Hepatocyte (in vitro differentiated cells): ENCODE measurements at regions not wholly inside any gene's neighbourhood (a gene's known extent, or its start where the extent isn't known, plus 50 kb on each side); places are given as distances from the start of the nearest gene placed in this dataset.

Experiments used
- EZH2 ChIP-seq: fragments of 200-600 bp; sonication (generic); IDR thresholded peaks from 2 replicates; pipeline ENCODE4 v1.6.1; 2016; ENCODE audit warnings: antibody characterized with exemption, mild to moderate bottlenecking, borderline replicate concordance
- TF ChIP-seq, protein P1 (sequence below): fragments of 200-600 bp; sonication (generic); IDR thresholded peaks from 2 replicates; pipeline ENCODE4 v1.5.1; 2016; ENCODE audit warnings: antibody characterized with exemption, mild to moderate bottlenecking; ENCODE audit not compliant: poor library complexity

DNA sequence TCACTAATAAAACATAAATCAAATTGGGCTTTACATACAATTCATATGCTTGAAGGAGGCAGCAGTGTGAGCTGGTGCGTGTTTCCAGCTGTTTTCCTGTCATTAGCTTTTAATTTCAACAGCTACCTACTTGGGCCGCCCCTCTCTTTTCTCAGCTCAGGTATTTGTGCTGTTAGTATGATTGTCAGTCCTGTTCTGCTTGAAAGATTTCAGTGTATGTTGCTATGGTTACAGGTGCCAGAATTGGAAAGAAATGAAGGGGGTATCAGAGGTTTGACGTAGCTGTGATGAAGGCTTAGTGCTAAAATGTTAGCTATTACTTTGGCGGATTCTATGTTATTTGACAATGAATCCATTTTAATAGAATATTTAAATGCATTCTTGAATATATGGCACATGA is 440.3 kb downstream of the ZIC3 start:
- no peak for TF ChIP-seq EZH2
- TF ChIP-seq, protein P1, sequence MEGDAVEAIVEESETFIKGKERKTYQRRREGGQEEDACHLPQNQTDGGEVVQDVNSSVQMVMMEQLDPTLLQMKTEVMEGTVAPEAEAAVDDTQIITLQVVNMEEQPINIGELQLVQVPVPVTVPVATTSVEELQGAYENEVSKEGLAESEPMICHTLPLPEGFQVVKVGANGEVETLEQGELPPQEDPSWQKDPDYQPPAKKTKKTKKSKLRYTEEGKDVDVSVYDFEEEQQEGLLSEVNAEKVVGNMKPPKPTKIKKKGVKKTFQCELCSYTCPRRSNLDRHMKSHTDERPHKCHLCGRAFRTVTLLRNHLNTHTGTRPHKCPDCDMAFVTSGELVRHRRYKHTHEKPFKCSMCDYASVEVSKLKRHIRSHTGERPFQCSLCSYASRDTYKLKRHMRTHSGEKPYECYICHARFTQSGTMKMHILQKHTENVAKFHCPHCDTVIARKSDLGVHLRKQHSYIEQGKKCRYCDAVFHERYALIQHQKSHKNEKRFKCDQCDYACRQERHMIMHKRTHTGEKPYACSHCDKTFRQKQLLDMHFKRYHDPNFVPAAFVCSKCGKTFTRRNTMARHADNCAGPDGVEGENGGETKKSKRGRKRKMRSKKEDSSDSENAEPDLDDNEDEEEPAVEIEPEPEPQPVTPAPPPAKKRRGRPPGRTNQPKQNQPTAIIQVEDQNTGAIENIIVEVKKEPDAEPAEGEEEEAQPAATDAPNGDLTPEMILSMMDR = no peak
